GM23338 (cell line): ENCODE measurements at regions not wholly inside any gene's neighbourhood (a gene's known extent, or its start where the extent isn't known, plus 50 kb on each side); places are given as distances from the start of the nearest gene placed in this dataset.

Experiments
- ATAC-seq: fragments of 200-7000 bp; cut with Tn5 transposase; 3 replicates; pipeline ENCODE4 v1.9.1; 2020
- DNase-seq: peaks from one replicate; pipeline ENCODE4 v3.0.0-alpha.2; 2015; ENCODE audit warnings: low spot score
- H2AFZ ChIP-seq: fragments of 200-600 bp; sonication (generic); 2 replicates; pipeline ENCODE4 v1.8.0; 2016; ENCODE audit warnings: antibody characterized with exemption, mild to moderate bottlenecking, moderate library complexity
- H3F3A ChIP-seq: fragments of 200-600 bp; sonication (generic); replicated peaks from 2 replicates; pipeline ENCODE4 v1.8.0; 2017; ENCODE audit warnings: antibody characterized with exemption, mixed run types, low read depth
- H3K27ac ChIP-seq: fragments of 200-600 bp; sonication (generic); 2 replicates; pipeline ENCODE4 v1.6.1; 2016; ENCODE audit warnings: low read depth
- H3K27me3 ChIP-seq: fragments of 200-600 bp; sonication (generic); 2 replicates; pipeline ENCODE4 v1.8.0; 2016; ENCODE audit warnings: mild to moderate bottlenecking, mixed run types, moderate library complexity; ENCODE audit not compliant: insufficient read depth
- H3K36me3 ChIP-seq: fragments of 200-600 bp; sonication (generic); 2 replicates; pipeline ENCODE4 v1.8.0; 2016; ENCODE audit warnings: mild to moderate bottlenecking; ENCODE audit not compliant: insufficient read depth
- H3K4me1 ChIP-seq: fragments of 200-600 bp; sonication (generic); 2 replicates; pipeline ENCODE4 v1.8.0; 2016; ENCODE audit warnings: mild to moderate bottlenecking, moderate library complexity; ENCODE audit not compliant: insufficient read depth
- H3K4me2 ChIP-seq: fragments of 200-600 bp; sonication (generic); 2 replicates; pipeline ENCODE4 v1.7.1; 2017; ENCODE audit warnings: mixed run types
- H3K4me3 ChIP-seq: fragments of 200-600 bp; sonication (generic); 2 replicates; pipeline ENCODE4 v1.6.1; 2016; ENCODE audit warnings: mixed run types
- H3K79me2 ChIP-seq: fragments of 200-600 bp; sonication (generic); replicated peaks from 2 replicates; pipeline ENCODE4 v1.8.0; 2017; ENCODE audit warnings: mild to moderate bottlenecking; ENCODE audit not compliant: insufficient read depth
- H3K9me2 ChIP-seq: fragments of 200-600 bp; sonication (generic); 2 replicates; pipeline ENCODE4 v1.8.0; 2017; ENCODE audit not compliant: insufficient read depth
- H4K20me1 ChIP-seq: fragments of 200-600 bp; sonication (generic); replicated peaks from 2 replicates; pipeline ENCODE4 v1.8.0; 2017; ENCODE audit warnings: mild to moderate bottlenecking; ENCODE audit not compliant: insufficient read depth
- H3K27ac Mint-ChIP-seq: 2 replicates; pipeline ENCODE4 v1.8.0; 2020; ENCODE audit warnings: inconsistent platforms, mild to moderate bottlenecking, moderate library complexity, mixed read lengths
- H3K27me3 Mint-ChIP-seq: 3 replicates; pipeline ENCODE4 v1.8.0; 2022; ENCODE audit warnings: low read depth, mild to moderate bottlenecking, moderate library complexity, mixed read lengths, inconsistent platforms; ENCODE audit not compliant: insufficient read depth, poor library complexity
- H3K36me3 Mint-ChIP-seq: 3 replicates; pipeline ENCODE4 v1.8.0; 2021; ENCODE audit warnings: low read depth, mild to moderate bottlenecking, inconsistent platforms, moderate library complexity, mixed read lengths
- H3K4me1 Mint-ChIP-seq: 3 replicates; pipeline ENCODE4 v1.8.0; 2020; ENCODE audit warnings: mild to moderate bottlenecking, inconsistent platforms, mixed read lengths
- H3K4me3 Mint-ChIP-seq: 3 replicates; pipeline ENCODE4 v1.8.0; 2021; ENCODE audit warnings: moderate library complexity, mild to moderate bottlenecking, inconsistent platforms, mixed read lengths
- H3K9me3 Mint-ChIP-seq: 3 replicates; pipeline ENCODE4 v1.8.0; 2020; ENCODE audit warnings: moderate library complexity, mild to moderate bottlenecking, inconsistent platforms, mixed read lengths
- CREB1 ChIP-seq: fragments of 250-450 bp; sonication (Bioruptor Pico); IDR thresholded peaks from 2 replicates; pipeline ENCODE4 v1.5.0; 2020; ENCODE audit warnings: low read depth, mild to moderate bottlenecking, moderate library complexity
- EZH2 ChIP-seq: fragments of 200-600 bp; sonication (generic); IDR thresholded peaks from one replicate; pipeline ENCODE4 v1.8.0; 2017; ENCODE audit warnings: antibody characterized with exemption, mild to moderate bottlenecking, low read depth; ENCODE audit not compliant: unreplicated experiment
- EZH2phosphoT487 ChIP-seq: fragments of 200-600 bp; sonication (generic); IDR thresholded peaks from one replicate; pipeline ENCODE4 v1.8.1; 2018; ENCODE audit warnings: antibody characterized with exemption; ENCODE audit not compliant: unreplicated experiment
- JUNB ChIP-seq: IDR thresholded peaks from one replicate; pipeline ENCODE4 v1.6.1; 2016; ENCODE audit warnings: antibody characterized with exemption; ENCODE audit not compliant: unreplicated experiment
- NANOG ChIP-seq: IDR thresholded peaks from 2 replicates; pipeline ENCODE4 v1.6.1; 2016; ENCODE audit warnings: antibody characterized with exemption, borderline replicate concordance
- POLR2AphosphoS5 ChIP-seq: IDR thresholded peaks from 2 replicates; pipeline ENCODE4 v1.6.1; 2016; ENCODE audit warnings: antibody characterized with exemption, low read depth
- STAT1 ChIP-seq: IDR thresholded peaks from one replicate; pipeline ENCODE4 v1.6.1; 2016; ENCODE audit warnings: antibody characterized with exemption; ENCODE audit not compliant: unreplicated experiment
- ZNF114 ChIP-seq: fragments of 250-450 bp; sonication (Bioruptor Pico); IDR thresholded peaks from 2 replicates; pipeline ENCODE4 v1.5.0; 2020; ENCODE audit warnings: mild to moderate bottlenecking, moderate library complexity
- ZNF331 ChIP-seq: fragments of 250-450 bp; sonication (Bioruptor Pico); IDR thresholded peaks from 2 replicates; pipeline ENCODE4 v1.5.0; 2020; ENCODE audit warnings: low read depth, mild to moderate bottlenecking, moderate library complexity
- TF ChIP-seq, protein P1 (sequence below), 2 experiments: fragments of 200-600 bp in 1 of 2; sonication (generic) in 1 of 2; conservative IDR thresholded peaks; 2 replicates each; pipeline versions ENCODE4 v1.5.1 to v1.6.1; 2016 to 2017; ENCODE audit warnings: antibody characterized with exemption in 2 of 2, low read depth in 2 of 2, mild to moderate bottlenecking in 2 of 2, moderate library complexity in 1 of 2
- TF ChIP-seq, protein P2 (sequence below): IDR thresholded peaks from one replicate; pipeline ENCODE4 v1.6.1; 2018; ENCODE audit warnings: antibody characterized with exemption; ENCODE audit not compliant: unreplicated experiment
- TF ChIP-seq, protein P3 (sequence below): IDR thresholded peaks from 2 replicates; pipeline ENCODE4 v1.6.1; 2016; ENCODE audit warnings: antibody characterized with exemption

DNA sequence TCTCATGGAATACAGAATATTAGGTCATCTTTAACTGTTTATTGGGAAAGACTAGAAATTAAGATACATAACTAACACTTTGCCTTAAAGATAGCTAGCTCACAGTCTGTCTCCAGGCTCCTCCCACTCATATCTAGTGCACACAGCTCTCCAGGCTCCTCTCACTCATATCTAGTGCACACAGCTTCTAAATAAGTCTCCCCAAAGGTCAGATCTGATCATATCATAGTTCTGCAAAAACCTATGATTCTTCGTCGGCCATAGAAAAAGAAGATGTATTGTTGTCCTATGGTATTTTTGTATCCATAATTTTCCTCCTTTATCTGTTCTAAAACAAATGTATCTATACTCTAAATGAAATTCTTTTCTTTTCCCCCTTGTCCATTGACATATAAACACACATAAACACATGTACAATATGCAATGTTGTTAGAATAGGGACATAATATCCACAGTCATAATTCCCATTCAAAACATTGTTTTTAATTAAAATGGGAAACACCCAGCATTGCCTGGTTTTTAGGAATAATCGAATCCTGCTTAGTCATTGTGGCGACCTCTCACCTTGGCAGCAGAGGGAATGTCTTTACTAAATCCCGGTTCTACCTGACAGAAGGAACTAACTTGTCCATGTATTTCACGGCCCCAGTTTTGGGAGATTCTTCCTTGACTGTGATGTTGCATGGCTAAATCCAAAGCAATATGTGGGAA lies 1282.0 kb downstream of the PCDH7 start (continued):
- TF ChIP-seq NANOG = no peak
- TF ChIP-seq, protein P1, sequence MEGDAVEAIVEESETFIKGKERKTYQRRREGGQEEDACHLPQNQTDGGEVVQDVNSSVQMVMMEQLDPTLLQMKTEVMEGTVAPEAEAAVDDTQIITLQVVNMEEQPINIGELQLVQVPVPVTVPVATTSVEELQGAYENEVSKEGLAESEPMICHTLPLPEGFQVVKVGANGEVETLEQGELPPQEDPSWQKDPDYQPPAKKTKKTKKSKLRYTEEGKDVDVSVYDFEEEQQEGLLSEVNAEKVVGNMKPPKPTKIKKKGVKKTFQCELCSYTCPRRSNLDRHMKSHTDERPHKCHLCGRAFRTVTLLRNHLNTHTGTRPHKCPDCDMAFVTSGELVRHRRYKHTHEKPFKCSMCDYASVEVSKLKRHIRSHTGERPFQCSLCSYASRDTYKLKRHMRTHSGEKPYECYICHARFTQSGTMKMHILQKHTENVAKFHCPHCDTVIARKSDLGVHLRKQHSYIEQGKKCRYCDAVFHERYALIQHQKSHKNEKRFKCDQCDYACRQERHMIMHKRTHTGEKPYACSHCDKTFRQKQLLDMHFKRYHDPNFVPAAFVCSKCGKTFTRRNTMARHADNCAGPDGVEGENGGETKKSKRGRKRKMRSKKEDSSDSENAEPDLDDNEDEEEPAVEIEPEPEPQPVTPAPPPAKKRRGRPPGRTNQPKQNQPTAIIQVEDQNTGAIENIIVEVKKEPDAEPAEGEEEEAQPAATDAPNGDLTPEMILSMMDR (conservative IDR thresholded peaks at IDR 0.05; ENCODE audit: low read depth in 2 of 2) = no peak
- TF ChIP-seq EZH2 = no peak
- no peak for TF ChIP-seq POLR2AphosphoS5

DNA sequence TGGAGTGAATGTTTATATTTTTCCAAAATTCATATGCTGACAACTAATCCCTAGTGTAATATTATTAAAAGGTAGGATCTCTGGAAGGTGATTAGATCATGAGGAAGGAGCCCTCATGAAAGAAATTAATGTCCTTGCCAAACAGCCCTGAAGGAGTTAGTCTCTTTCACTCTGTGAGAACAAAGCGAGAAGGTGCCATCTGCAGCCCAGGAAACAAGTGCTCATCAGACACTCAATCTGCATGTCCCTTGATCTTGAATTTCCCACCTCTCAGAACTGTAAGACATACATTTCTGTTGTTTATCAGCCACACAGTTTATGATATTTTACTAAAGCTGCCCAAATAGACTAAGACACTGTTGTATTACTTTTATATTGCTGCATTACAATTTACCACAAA lies 1283.4 kb downstream of the PCDH7 start:
- peaks cover 21% of the 10 kb centered on the region; the same call in 2 of the 3 replicates for H3K4me1 Mint-ChIP-seq
- no peaks in the 10 kb centered on the region for H3K36me3 ChIP-seq
- no peaks in the 10 kb centered on the region for H3K9me2 ChIP-seq
- no peaks in the 10 kb centered on the region for H3K27me3 ChIP-seq
- no peak overlapping the region for H3K4me3 Mint-ChIP-seq
- H3F3A ChIP-seq = no peaks in the 10 kb centered on the region
- DNase-seq (peak; percentile 45), ATAC-seq (peak; percentile 55; the same call in 2 of the 3 replicates)
- no peaks in the 10 kb centered on the region for H3K27me3 Mint-ChIP-seq
- TF ChIP-seq ZNF114 = no peak
- TF ChIP-seq, protein P1 (conservative IDR thresholded peaks at IDR 0.05; ENCODE audit: low read depth in 2 of 2) = 0 out of 4 replicates have a peak, but pooled peaks of 1 of the 2 experiments have one; percentile 24
- H3K27ac ChIP-seq = no peak overlapping the region
- H3K4me3 ChIP-seq = no peak overlapping the region
- H3K9me3 Mint-ChIP-seq = no peaks in the 10 kb centered on the region
- no peaks in the 10 kb centered on the region for H4K20me1 ChIP-seq
- peaks cover 18% of the 10 kb centered on the region; the same call in 1 of the 2 replicates for H3K4me1 ChIP-seq
- H3K4me2 ChIP-seq = no peak overlapping the region
- no peaks in the 10 kb centered on the region for H3K79me2 ChIP-seq
- no peak overlapping the region for H2AFZ ChIP-seq
- H3K36me3 Mint-ChIP-seq = no peaks in the 10 kb centered on the region
- H3K27ac Mint-ChIP-seq = 0 out of 2 replicates have a peak overlapping the region, but pooled peaks have one; percentile 56

DNA sequence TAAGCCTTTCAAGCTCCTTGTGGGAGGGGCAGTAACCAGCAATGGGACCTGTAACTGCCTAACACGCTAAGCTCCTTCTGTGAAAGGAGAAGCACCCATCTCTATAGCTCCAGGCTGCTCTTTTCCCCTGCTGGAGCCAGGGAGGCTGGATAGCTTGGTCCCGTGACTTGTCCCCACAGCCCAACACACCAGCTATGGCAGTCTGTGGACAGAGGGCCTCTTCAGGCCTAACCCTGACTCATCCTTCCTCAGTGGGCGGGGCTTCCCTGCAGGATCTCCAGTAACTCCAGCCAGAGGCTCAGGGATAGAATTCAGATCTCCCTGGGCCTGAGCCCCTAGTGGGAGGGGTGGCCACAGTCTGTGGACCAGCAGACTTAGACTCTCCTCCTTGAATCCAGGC lies 1290.1 kb downstream of the PCDH7 start:
- no peaks in the 10 kb centered on the region for H3K4me1 ChIP-seq
- H3K4me2 ChIP-seq = no peak overlapping the region
- no peak overlapping the region for H3K4me3 ChIP-seq
- no peaks in the 10 kb centered on the region for H3K36me3 ChIP-seq
- Mint-ChIP-seq H3K4me3 (no peak overlapping the region), H3K4me1 (no peaks in the 10 kb centered on the region; the same call in 2 of the 3 replicates), H3K9me3 (no peaks in the 10 kb centered on the region), H3K27me3 (no peaks in the 10 kb centered on the region), H3K36me3 (no peaks in the 10 kb centered on the region), H3K27ac (no peak overlapping the region)
- H3K27me3 ChIP-seq = no peaks in the 10 kb centered on the region
- H2AFZ ChIP-seq = peak overlapping the region; percentile 59; the same call in 1 of the 2 replicates
- peaks cover 8% of the 10 kb centered on the region; the same call in 1 of the 2 replicates for H3K9me2 ChIP-seq
- H3F3A ChIP-seq = no peaks in the 10 kb centered on the region
- no peak for DNase-seq
- no peak overlapping the region for H3K27ac ChIP-seq
- no peak; the same call in 2 of the 3 replicates for ATAC-seq
- no peaks in the 10 kb centered on the region for H4K20me1 ChIP-seq
- TF ChIP-seq EZH2 (no peak), ZNF331 (no peak), JUNB (no peak), CREB1 (CRISPR knock-in tag) (no peak), NANOG (no peak), STAT1 (no peak), EZH2phosphoT487 (no peak)
- TF ChIP-seq, protein P2, sequence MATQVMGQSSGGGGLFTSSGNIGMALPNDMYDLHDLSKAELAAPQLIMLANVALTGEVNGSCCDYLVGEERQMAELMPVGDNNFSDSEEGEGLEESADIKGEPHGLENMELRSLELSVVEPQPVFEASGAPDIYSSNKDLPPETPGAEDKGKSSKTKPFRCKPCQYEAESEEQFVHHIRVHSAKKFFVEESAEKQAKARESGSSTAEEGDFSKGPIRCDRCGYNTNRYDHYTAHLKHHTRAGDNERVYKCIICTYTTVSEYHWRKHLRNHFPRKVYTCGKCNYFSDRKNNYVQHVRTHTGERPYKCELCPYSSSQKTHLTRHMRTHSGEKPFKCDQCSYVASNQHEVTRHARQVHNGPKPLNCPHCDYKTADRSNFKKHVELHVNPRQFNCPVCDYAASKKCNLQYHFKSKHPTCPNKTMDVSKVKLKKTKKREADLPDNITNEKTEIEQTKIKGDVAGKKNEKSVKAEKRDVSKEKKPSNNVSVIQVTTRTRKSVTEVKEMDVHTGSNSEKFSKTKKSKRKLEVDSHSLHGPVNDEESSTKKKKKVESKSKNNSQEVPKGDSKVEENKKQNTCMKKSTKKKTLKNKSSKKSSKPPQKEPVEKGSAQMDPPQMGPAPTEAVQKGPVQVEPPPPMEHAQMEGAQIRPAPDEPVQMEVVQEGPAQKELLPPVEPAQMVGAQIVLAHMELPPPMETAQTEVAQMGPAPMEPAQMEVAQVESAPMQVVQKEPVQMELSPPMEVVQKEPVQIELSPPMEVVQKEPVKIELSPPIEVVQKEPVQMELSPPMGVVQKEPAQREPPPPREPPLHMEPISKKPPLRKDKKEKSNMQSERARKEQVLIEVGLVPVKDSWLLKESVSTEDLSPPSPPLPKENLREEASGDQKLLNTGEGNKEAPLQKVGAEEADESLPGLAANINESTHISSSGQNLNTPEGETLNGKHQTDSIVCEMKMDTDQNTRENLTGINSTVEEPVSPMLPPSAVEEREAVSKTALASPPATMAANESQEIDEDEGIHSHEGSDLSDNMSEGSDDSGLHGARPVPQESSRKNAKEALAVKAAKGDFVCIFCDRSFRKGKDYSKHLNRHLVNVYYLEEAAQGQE = no peak
- TF ChIP-seq, protein P3, sequence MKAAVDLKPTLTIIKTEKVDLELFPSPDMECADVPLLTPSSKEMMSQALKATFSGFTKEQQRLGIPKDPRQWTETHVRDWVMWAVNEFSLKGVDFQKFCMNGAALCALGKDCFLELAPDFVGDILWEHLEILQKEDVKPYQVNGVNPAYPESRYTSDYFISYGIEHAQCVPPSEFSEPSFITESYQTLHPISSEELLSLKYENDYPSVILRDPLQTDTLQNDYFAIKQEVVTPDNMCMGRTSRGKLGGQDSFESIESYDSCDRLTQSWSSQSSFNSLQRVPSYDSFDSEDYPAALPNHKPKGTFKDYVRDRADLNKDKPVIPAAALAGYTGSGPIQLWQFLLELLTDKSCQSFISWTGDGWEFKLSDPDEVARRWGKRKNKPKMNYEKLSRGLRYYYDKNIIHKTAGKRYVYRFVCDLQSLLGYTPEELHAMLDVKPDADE = no peak
- no peaks in the 10 kb centered on the region for H3K79me2 ChIP-seq
